IPS DF 4.7 (cell line): ENCODE measurements at regions not wholly inside any gene's neighbourhood (a gene's known extent, or its start where the extent isn't known, plus 50 kb on each side); places are given as distances from the start of the nearest gene placed in this dataset.
"Not testable (repeated sequence)": the region's sequence is repeated elsewhere in the genome, so short reads cannot be mapped to it uniquely, and the experiment has no call there.

ENCODE experiments used
- DNase-seq: peaks from one replicate; pipeline ENCODE4 v3.0.0-alpha.2; 2013; ENCODE audit warnings: low spot score; ENCODE audit errors: extremely low read depth

GRCh38 chr22:48083502-48083901 lies 1321.1 kb downstream of the TBC1D22A start:
- DNase-seq: no peak

- no peak for DNase-seq
Measured at GRCh38 chr22:48082284-48082683, 1319.8 kb downstream of the TBC1D22A start.

GRCh38 chr22:48081281-48081680 lies 1318.8 kb downstream of the TBC1D22A start:
- DNase-seq: no peak

- no peak for DNase-seq
Measured at GRCh38 chr22:48080316-48081165, 1318.1 kb downstream of the TBC1D22A start.

- DNase-seq: no peak
Measured at GRCh38 chr22:48079505-48080290, 1317.2 kb downstream of the TBC1D22A start.

- DNase-seq: no peak
Measured at GRCh38 chr22:48078825-48079224, 1316.4 kb downstream of the TBC1D22A start.

GRCh38 chr22:48077699-48078098 lies 1315.2 kb downstream of the TBC1D22A start:
- DNase-seq: no peak

- no peak for DNase-seq
Measured at GRCh38 chr22:48076008-48076407, 1313.6 kb downstream of the TBC1D22A start.

- DNase-seq: no peak
Measured at GRCh38 chr22:48075604-48076003, 1313.2 kb downstream of the TBC1D22A start.

GRCh38 chr22:48072777-48073176 lies 1310.3 kb downstream of the TBC1D22A start:
- no peak for DNase-seq

- no peak for DNase-seq
Measured at GRCh38 chr22:48071828-48072227, 1309.4 kb downstream of the TBC1D22A start.

GRCh38 chr22:48071305-48071704 lies 1308.9 kb downstream of the TBC1D22A start:
- DNase-seq: no peak

- DNase-seq: no peak
Measured at GRCh38 chr22:48070760-48071159, 1308.3 kb downstream of the TBC1D22A start.

- no peak for DNase-seq
Measured at GRCh38 chr22:48070083-48070482, 1307.6 kb downstream of the TBC1D22A start.

- DNase-seq: no peak
Measured at GRCh38 chr22:48069256-48069655, 1306.8 kb downstream of the TBC1D22A start.

- DNase-seq: no peak
Measured at GRCh38 chr22:48068323-48068885, 1306.0 kb downstream of the TBC1D22A start.

GRCh38 chr22:48065892-48066291 lies 1303.4 kb downstream of the TBC1D22A start:
- no peak for DNase-seq

GRCh38 chr22:48061726-48062125 lies 1299.3 kb downstream of the TBC1D22A start:
- no peak for DNase-seq

GRCh38 chr22:48060266-48060665 lies 1297.8 kb downstream of the TBC1D22A start:
- DNase-seq: no peak

- not testable (repeated sequence) for DNase-seq
Measured at GRCh38 chr22:48059521-48059920, 1297.1 kb downstream of the TBC1D22A start.

GRCh38 chr22:48057116-48057835 lies 1294.8 kb downstream of the TBC1D22A start:
- DNase-seq: no peak
